Amniotic stem cell (primary cell): ENCODE measurements at regions not wholly inside any gene's neighbourhood (a gene's known extent, or its start where the extent isn't known, plus 50 kb on each side); places are given as distances from the start of the nearest gene placed in this dataset.
A peak's percentile ranks its signal among the peaks of the same experiment; 100 is the strongest.

Experiments
- DNase-seq: peaks from one replicate; lab custom pipeline; 2025; lab: John Stamatoyannopoulos, UW

- no peak for DNase-seq
Observed at GRCh38 chr3:66128623-66129022, 89.9 kb upstream of the MAGI1 start.

- DNase-seq: no peak
Observed at GRCh38 chr3:66121318-66121717, 82.6 kb upstream of the MAGI1 start.

DNA sequence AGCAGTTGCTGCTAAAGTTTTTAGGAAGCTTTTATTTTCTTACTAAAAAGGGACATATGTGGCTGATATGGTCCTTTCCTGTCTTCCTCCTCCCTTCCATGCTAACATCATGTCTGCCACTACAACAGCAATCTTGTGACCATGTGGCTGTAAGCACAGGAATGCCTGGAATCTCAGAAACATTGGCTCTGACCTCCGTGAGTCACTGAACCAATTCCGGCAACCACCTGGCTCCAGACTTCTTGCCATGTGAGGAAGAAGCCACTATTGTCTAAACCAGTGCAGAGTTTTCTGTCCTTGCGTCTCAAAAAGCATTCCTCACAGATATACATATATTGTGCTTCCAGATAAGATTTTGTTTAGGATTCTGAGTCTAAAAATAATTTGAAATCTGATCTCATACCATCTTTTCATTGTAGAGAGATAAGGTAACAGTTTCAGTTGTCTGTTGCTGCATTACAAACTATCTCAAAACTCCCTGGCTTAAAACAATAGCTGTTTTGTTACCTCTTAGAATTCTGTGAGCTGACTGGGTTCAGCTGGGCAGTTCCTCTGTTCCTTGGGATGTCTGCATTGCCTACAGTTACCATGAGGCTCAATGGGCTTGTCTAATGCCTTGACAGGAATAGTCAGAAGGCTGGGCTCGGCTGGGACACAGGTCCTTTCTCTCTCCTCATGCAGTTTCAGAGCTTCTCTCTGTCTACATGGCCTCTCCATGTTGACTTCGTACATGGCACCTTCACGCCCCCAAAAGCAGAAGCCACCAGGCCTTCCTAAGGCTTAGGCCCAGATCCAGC is 77.3 kb upstream of the MAGI1 start:
- peak; percentile 59 for DNase-seq

GRCh38 chr3:66113542-66113941 is 74.8 kb upstream of the MAGI1 start:
- DNase-seq: no peak

- DNase-seq: no peak
Observed at GRCh38 chr3:66110840-66111239, 72.1 kb upstream of the MAGI1 start.

DNA sequence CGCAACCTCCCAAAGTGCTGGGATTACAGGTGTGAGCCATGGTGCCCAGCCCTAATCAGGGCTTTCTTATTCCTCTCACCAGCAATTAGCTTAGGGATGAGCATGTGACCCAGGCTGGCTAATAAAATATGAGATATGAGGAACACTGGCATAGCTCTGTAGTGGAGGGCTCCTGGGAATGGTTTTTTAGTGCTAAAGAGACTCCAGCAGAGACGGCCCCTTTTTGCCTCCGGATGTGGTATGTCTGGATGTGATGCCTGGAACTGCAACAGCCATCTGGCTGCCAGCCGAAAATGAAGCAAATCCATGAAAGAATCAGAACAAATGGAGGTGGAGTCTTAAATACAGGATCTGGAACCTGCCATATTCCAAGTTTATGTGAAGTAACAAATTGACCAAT is 69.1 kb upstream of the MAGI1 start:
- no peak for DNase-seq

GRCh38 chr3:66106788-66107187 is 68.1 kb upstream of the MAGI1 start:
- DNase-seq: no peak

DNA sequence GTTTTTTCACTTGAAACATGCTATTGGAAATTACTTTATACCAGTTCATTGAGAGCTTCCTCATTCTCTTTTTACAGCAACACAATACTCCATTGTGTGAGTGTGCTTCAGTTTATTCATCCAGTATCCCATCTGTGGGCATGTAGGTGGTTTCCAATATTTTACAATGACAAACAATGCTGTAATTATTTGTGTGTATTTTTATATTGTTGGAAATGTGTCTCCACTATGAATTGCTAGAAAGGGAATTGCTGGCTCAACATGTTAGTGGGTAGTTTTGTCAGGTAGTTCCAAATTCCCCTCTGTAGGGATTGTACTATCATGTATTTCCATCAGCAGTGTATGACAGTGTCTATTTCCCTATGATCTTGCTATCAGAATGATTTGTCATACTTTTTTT is 65.8 kb upstream of the MAGI1 start:
- DNase-seq: no peak

DNA sequence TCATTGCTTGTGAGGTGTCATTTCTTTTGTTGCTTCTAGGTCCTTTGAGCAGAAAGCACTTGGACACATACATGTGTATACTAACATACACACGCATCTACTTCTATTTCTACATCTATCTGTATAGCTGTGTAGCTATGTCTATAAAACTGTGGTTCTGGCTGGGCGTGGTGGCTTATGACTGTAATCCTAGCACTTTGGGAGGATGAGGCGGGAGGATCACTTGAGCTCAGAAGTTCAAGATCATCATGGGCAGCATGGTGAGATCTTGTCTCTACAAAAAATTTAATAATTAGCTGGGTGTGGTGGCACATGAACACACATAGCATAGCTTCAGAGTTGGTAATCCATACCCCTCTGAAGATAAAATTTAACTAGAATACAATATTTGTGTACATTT is 65.0 kb upstream of the MAGI1 start:
- no peak for DNase-seq

- DNase-seq: no peak
Observed at GRCh38 chr3:66101901-66102300, 63.2 kb upstream of the MAGI1 start.

DNA sequence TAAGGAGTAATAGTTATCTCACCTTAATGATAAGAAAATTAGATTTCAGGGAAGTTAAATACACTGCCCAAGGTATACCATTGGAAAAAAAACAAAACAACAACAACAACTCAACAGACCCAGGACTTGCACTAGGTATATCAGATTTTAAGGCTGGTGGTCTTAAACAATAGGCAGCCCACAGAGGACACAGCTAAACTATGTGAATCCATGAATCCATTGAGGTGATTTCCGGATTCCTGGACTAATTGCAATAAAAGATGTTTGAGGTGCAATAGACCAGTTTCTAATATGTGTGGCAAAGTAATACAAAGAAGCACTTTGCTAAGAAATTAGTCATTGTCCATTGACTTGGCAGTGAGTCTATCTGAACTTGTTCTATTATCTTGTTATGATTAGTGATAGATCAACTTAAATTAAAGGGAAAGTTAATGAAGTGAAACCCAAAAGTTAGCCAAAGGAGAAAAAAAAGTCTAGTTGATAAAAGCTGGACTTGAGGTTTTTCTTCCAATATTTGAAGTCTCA is 60.9 kb upstream of the MAGI1 start:
- no peak for DNase-seq

GRCh38 chr3:66098436-66098835 is 59.7 kb upstream of the MAGI1 start:
- DNase-seq: no peak

DNA sequence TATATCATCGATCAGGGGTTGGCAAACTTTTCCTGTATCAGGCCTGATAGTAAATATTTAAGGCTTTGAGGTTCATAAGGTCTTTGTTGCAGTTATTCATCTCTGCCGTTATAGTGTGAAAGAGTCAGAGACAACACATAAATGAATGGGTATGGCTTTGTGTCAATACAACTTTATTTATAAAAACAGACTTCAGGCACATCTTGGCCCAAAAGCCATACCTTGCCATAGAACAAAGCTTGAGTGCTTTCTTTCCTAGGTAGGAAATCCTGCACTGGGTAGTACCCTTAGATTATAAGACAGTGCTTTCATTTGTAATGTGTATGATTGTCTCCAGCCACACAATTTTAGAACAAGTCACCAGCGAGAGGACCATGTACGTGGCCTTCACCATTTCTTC is 58.9 kb upstream of the MAGI1 start:
- DNase-seq: no peak

DNA sequence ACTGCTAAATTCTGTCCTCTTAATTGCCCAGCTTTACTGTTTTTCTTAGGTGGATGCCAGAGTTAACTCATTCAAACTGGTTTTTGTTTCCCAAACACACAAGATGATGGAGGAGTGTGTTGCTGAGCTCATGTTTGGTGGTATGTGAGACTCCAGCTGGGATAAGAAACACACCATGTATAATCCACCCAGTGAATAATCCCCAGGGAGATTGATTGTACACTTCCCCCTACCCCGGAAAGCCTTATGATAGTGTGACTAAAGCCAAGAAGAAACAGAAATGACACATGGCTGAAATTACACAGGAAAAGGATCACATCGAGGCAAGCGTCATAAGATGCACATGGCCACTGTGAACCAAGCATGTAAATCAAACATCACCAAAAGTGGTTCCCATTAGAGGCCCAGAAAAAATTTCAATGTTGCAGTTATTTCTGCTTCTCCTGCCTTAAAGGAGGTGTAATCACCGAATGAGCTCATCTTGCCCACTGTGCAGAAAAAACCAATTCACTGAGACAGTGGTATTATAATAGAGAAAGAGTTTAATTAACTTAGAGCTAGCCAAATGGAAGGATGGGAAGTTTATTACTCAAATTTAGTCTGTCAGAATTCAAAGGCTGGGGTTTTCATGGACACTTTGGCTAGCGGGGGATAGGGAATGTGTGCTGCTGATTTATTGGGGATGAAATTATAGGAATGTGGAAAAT is 56.7 kb upstream of the MAGI1 start:
- no peak for DNase-seq

GRCh38 chr3:66093981-66094380 is 55.3 kb upstream of the MAGI1 start:
- no peak for DNase-seq

DNA sequence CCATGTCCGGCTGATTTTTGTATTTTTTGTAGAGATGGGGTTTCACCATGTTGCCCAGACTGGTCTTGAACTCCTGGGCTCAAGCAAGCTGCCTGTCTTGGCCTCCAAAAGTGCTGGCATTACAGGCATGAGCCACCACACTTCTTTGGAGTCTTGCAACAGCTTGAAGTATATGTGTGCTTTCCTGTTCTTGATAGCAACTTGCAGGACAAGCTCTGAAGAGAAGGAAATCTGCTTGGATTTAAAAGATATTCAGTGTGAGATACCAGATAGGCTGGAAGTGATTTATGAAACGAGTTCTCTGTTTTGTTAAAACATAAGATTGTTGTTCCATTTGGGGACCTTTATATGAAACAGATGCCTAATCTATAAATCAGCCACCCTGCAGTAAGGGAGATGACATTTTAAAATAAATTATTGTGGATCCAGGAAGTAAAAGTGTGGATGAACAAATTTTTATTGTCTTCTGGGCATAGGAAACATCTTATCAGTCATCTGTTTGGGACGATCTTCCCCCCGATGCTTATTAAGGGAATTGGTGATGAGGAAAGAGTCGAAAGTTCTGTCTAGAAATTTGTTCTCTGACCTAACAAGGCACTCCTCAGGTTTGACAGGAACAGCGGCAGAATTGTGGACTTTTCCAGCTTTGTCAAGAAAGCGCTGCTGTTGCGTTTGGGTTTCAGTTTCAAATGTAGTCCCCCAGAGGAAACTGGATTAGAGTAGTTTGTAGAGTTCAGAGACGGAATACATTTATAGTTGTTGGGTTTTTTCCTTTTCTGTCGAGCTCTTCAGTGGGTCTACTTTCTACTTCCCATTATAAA is 53.7 kb upstream of the MAGI1 start:
- DNase-seq: no peak
